ENCODE measurements at regions not wholly inside any gene's neighbourhood (a gene's known extent, or its start where the extent isn't known, plus 50 kb on each side); places are given as distances from the start of the nearest gene placed in this dataset.
A peak's percentile ranks its signal among the peaks of the same experiment; 100 is the strongest.
"Not testable (repeated sequence)": the region's sequence is repeated elsewhere in the genome, so short reads cannot be mapped to it uniquely, and the experiment has no call there.

- Histone ChIP-seq H3K9me3 (no peaks in the 10 kb centered on the region), H3K36me3 (peaks cover 0 to 57% (median 20%) of the 10 kb centered on the region in 4 donors)
Observed at GRCh38 chr21:36223451-36223850, 66.8 kb downstream of the DOP1B start.

GRCh38 chr21:36229181-36229580 is 72.6 kb downstream of the DOP1B start:
- ATAC-seq (ENCODE audit: low FRiP score in 2 of 2) (no peak), DNase-seq (no peak)
- Histone ChIP-seq H3K27me3 (no peaks in the 10 kb centered on the region), H3K36me3 (peaks cover 6 to 54% (median 33%) of the 10 kb centered on the region in 4 donors), H3K27ac (no peak overlapping the region), H3K9me3 (no peaks in the 10 kb centered on the region), H3K4me1 (peaks cover 0 to 5% (median 0%) of the 10 kb centered on the region in 4 donors), H3K4me3 (no peak overlapping the region)
- WGBS, 2 donors: 85 to 88% methylated on average over 4 of the region's 4 CpGs
- TF ChIP-seq CTCF (IDR thresholded peaks at IDR 0.05) (no peak), EP300 (IDR thresholded peaks at IDR 0.05) (no peak), POLR2A (IDR thresholded peaks at IDR 0.05) (no peak), POLR2AphosphoS5 (IDR thresholded peaks at IDR 0.05) (no peak)

More at GRCh38 chr21:36223451-36223850, 66.8 kb downstream of the DOP1B start:
- 88 to 91% methylated on average over 4 of the region's 4 CpGs for WGBS, 2 donors
- Histone ChIP-seq H3K27ac (no peak overlapping the region), H3K4me3 (no peak overlapping the region), H3K27me3 (no peaks in the 10 kb centered on the region), H3K4me1 (no peaks in the 10 kb centered on the region)
- DNase-seq: no peak
- ATAC-seq (ENCODE audit: low FRiP score in 2 of 2): no peak
- no peak for TF ChIP-seq POLR2AphosphoS5 (IDR thresholded peaks at IDR 0.05)
- TF ChIP-seq EP300 (IDR thresholded peaks at IDR 0.05): no peak
- no peak for TF ChIP-seq CTCF (IDR thresholded peaks at IDR 0.05)
- no peak for TF ChIP-seq POLR2A (IDR thresholded peaks at IDR 0.05)

- not testable (repeated sequence) for H3K9me3 ChIP-seq; H3K27me3 ChIP-seq; ATAC-seq (ENCODE audit: low FRiP score in 2 of 2); H3K4me3 ChIP-seq; DNase-seq; H3K27ac ChIP-seq
- peaks cover 0 to 18% (median 10%) of the 10 kb centered on the region in 4 donors for H3K4me1 ChIP-seq
- peaks cover 6 to 43% (median 30%) of the 10 kb centered on the region in 4 donors for H3K36me3 ChIP-seq
- 92 to 99% methylated on average over 3 of the region's 3 CpGs for WGBS, 2 donors
Observed at GRCh38 chr21:36231444-36231843, 74.8 kb downstream of the DOP1B start.

GRCh38 chr21:36232641-36233040 is 76.0 kb downstream of the DOP1B start:
- no peak for ATAC-seq (ENCODE audit: low FRiP score in 2 of 2)
- peaks cover 0 to 18% (median 10%) of the 10 kb centered on the region in 4 donors for H3K4me1 ChIP-seq
- no peaks in the 10 kb centered on the region for H3K9me3 ChIP-seq
- H3K36me3 ChIP-seq: peaks cover 6 to 42% (median 29%) of the 10 kb centered on the region in 4 donors
- no peak for DNase-seq
- no peak overlapping the region for H3K4me3 ChIP-seq
- WGBS, 2 donors: 89 to 92% methylated on average over 8 to 9 of the region's 9 CpGs
- H3K27ac ChIP-seq: no peak overlapping the region
- no peaks in the 10 kb centered on the region for H3K27me3 ChIP-seq
- TF ChIP-seq POLR2A (IDR thresholded peaks at IDR 0.05): no peak
- TF ChIP-seq CTCF (IDR thresholded peaks at IDR 0.05): no peak
- no peak for TF ChIP-seq POLR2AphosphoS5 (IDR thresholded peaks at IDR 0.05)
- no peak for TF ChIP-seq EP300 (IDR thresholded peaks at IDR 0.05)

GRCh38 chr21:36235058-36235582 is 78.5 kb downstream of the DOP1B start:
- Histone ChIP-seq H3K27ac (peak overlapping the region in 3 of 4 donors; percentile 12 to 60 (median 22)), H3K4me1 (peaks cover 0 to 18% (median 10%) of the 10 kb centered on the region in 4 donors), H3K27me3 (no peaks in the 10 kb centered on the region), H3K36me3 (peaks cover 6 to 49% (median 31%) of the 10 kb centered on the region in 4 donors), H3K9me3 (no peaks in the 10 kb centered on the region), H3K4me3 (no peak overlapping the region)
- no peak for TF ChIP-seq POLR2AphosphoS5 (IDR thresholded peaks at IDR 0.05)
- TF ChIP-seq CTCF (IDR thresholded peaks at IDR 0.05): no peak
- TF ChIP-seq POLR2A (IDR thresholded peaks at IDR 0.05): no peak
- no peak for TF ChIP-seq EP300 (IDR thresholded peaks at IDR 0.05)
- ATAC-seq (ENCODE audit: low FRiP score in 2 of 2): peak; percentile 24 to 63
- WGBS, 2 donors: 69 to 77% methylated on average over 7 to 8 of the region's 8 CpGs
- peak in 1 of 2 donors; percentile 32 for DNase-seq
